Ovary (tissue), 7 donors: ENCODE measurements at regions not wholly inside any gene's neighbourhood (a gene's known extent, or its start where the extent isn't known, plus 50 kb on each side); places are given as distances from the start of the nearest gene placed in this dataset.
"Not testable (repeated sequence)": the region's sequence is repeated elsewhere in the genome, so short reads cannot be mapped to it uniquely, and the experiment has no call there.

ENCODE experiments used
- DNase-seq, 5 donors: peaks; one replicate each; pipeline ENCODE4 v3.0.0-alpha.2; 2019 to 2020
- H3K27ac ChIP-seq, 2 donors: fragments of 200-600 bp; one replicate each; pipeline versions ENCODE4 v1.5.1 to v1.8.0; 2019 to 2022
- H3K27me3 ChIP-seq: fragments of 200-600 bp; one replicate; pipeline ENCODE4 v1.8.0; 2022
- H3K36me3 ChIP-seq: fragments of 200-600 bp; sonication (generic); one replicate; pipeline ENCODE4 v1.5.1; 2019
- H3K4me1 ChIP-seq: one replicate; pipeline ENCODE4 v1.8.1; 2013; ENCODE audit warnings: mild to moderate bottlenecking, moderate library complexity; ENCODE audit not compliant: insufficient read depth
- H3K4me3 ChIP-seq: fragments of 200-600 bp; sonication (generic); one replicate; pipeline ENCODE4 v1.5.1; 2017
- H3K9me3 ChIP-seq, 2 donors: fragments of 200-600 bp in 1 of 2; sonication (generic) in 1 of 2; one replicate each; pipeline versions ENCODE4 v1.5.1 to v1.8.1; 2013 to 2019; ENCODE audit warnings: mild to moderate bottlenecking in 1 of 2, moderate library complexity in 1 of 2
- CTCF ChIP-seq, 3 donors: fragments of 450-650 bp in 2 of 3; fragments of 200-600 bp in 1 of 3; IDR thresholded peaks; one replicate each; pipeline versions ENCODE4 v1.5.1 to v1.8.0; 2016 to 2022; ENCODE audit warnings: antibody characterized with exemption in 3 of 3, mild to moderate bottlenecking in 1 of 3
- EP300 ChIP-seq: sonication (generic); formaldehyde crosslinking; IDR thresholded peaks from one replicate; pipeline ENCODE4 v1.6.1; 2017; ENCODE audit warnings: antibody characterized with exemption
- POLR2A ChIP-seq: fragments of 450-650 bp; IDR thresholded peaks from one replicate; pipeline ENCODE4 v1.6.1; 2017; ENCODE audit warnings: antibody characterized with exemption, mild to moderate bottlenecking, moderate library complexity
- WGBS, 3 donors: extraction: QIAGEN DNeasy Blood & Tissue Kit in 1 of 3; methylation state at CpG; one replicate each; pipeline versions ENCODE4 v1.1.5 to v1.1.7; 2013 to 2017; 5-methylcytosine and 5-hydroxymethylcytosine counted together
- intact Hi-C, 4 donors: fragments of 100-400 bp; cut with DNase I; formaldehyde crosslinking; loops; one replicate each; pipeline versions ENCODE4 v1.11.0 to v1.15.1; 2022 to 2023
- donor health status: DM: no; HTN: no; CAD: no; lungs with moderate emphysema.
- donor health status: DM: no; HTN: no; CAD: no.
- donor health status: Bipolar disorder and iron deficiency.
- donor health status: DM: no; HTN: no; CAD: no.
- donor health status: DM: yes; HTN: yes; CAD: no.

- Histone ChIP-seq H3K36me3 (no peaks in the 10 kb centered on the region), H3K9me3 (no peaks in the 10 kb centered on the region), H3K4me3 (no peak overlapping the region), H3K27me3 (no peaks in the 10 kb centered on the region), H3K4me1 (peaks cover 2% of the 10 kb centered on the region), H3K27ac (no peak overlapping the region)
- 86 to 91% (median 87%) methylated on average over 4 of the region's 4 CpGs for WGBS, 3 donors
- DNase-seq: no peak
- intact Hi-C loops: no loop called here
- TF ChIP-seq POLR2A: no peak
- TF ChIP-seq CTCF (IDR thresholded peaks at IDR 0.05): no peak
- TF ChIP-seq EP300: no peak
Measured at GRCh38 chr14:71762575-71762974, 169.7 kb upstream of the RGS6 start.

- H3K27ac ChIP-seq: no peak overlapping the region
- intact Hi-C loops: no loop called here
- no peak for DNase-seq
- no peak overlapping the region for H3K4me3 ChIP-seq
- TF ChIP-seq EP300 (no peak), CTCF (IDR thresholded peaks at IDR 0.05) (no peak), POLR2A (no peak)
- peaks cover 2% of the 10 kb centered on the region for H3K4me1 ChIP-seq
- 10 to 14% (median 11%) methylated on average over 9 of the region's 9 CpGs for WGBS, 3 donors
- no peaks in the 10 kb centered on the region for H3K36me3 ChIP-seq
- no peaks in the 10 kb centered on the region for H3K27me3 ChIP-seq
- H3K9me3 ChIP-seq: no peaks in the 10 kb centered on the region
Measured at GRCh38 chr14:71764701-71765382, 167.4 kb upstream of the RGS6 start.

GRCh38 chr14:71765505-71765904 is 166.7 kb upstream of the RGS6 start:
- H3K9me3 ChIP-seq: no peaks in the 10 kb centered on the region
- H3K27ac ChIP-seq: no peak overlapping the region
- no peaks in the 10 kb centered on the region for H3K27me3 ChIP-seq
- no peaks in the 10 kb centered on the region for H3K36me3 ChIP-seq
- TF ChIP-seq CTCF (IDR thresholded peaks at IDR 0.05) (no peak), EP300 (no peak), POLR2A (no peak)
- no peak for DNase-seq
- 48 to 62% (median 50%) methylated on average over 1 of the region's 1 CpG for whole genome bisulfite sequencing, 3 donors
- intact Hi-C loops: no loop called here
- H3K4me1 ChIP-seq: peaks cover 2% of the 10 kb centered on the region
- H3K4me3 ChIP-seq: no peak overlapping the region

GRCh38 chr14:71770431-71770830 is 161.8 kb upstream of the RGS6 start:
- H3K4me1 ChIP-seq: no peaks in the 10 kb centered on the region
- 74 to 82% (median 79%) methylated on average over 3 of the region's 3 CpGs for WGBS, 3 donors
- H3K4me3 ChIP-seq: no peak overlapping the region
- TF ChIP-seq POLR2A (no peak), EP300 (no peak), CTCF (IDR thresholded peaks at IDR 0.05) (no peak)
- H3K27me3 ChIP-seq: no peaks in the 10 kb centered on the region
- intact Hi-C loops: no loop called here
- H3K36me3 ChIP-seq: no peaks in the 10 kb centered on the region
- H3K27ac ChIP-seq: no peak overlapping the region
- no peaks in the 10 kb centered on the region for H3K9me3 ChIP-seq
- DNase-seq: no peak

DNA sequence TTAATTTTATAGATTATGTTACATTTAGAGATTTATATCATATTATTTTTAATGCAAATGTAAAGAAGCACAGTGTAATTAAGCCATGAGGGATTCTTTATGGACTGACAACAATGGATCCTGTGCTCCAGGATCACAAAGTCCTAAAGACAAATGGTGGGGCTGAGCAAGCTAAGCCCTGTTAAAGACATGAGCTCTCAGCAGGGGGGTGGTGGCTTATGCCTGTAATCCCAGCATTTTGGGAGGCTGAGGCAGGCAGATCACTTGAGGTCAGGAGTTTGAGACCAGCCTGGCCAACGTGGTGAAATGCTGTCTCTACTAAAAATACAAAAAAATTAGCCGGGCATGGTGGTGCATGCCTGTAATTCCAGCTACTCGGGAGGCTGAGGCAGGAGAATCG is 160.8 kb upstream of the RGS6 start:
- H3K36me3 ChIP-seq, H3K4me3 ChIP-seq, H3K27ac ChIP-seq, intact Hi-C loops, H3K4me1 ChIP-seq, DNase-seq, H3K27me3 ChIP-seq, H3K9me3 ChIP-seq: not testable (repeated sequence)
- WGBS, 3 donors: 85 to 89% (median 88%) methylated on average over 4 of the region's 4 CpGs

DNA sequence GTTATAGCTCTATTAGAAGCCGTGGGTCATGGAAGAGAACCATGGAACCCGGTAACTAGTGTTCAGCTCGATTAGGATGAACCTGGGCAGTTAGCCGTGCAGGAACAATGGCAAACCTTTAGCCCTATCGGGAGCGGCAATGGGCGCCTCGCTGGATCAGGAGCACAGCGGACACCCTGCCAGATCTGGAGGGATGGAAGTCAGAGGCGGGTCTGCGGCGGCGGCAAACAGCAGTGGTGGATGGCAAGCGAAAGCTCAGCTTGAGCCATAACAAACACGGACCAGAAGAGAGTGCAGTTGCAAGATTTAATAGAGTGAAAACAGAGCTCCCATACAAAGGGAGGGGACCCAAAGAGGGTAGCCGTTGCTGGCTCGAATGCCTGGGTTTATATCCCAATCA is 160.2 kb upstream of the RGS6 start:
- H3K4me3 ChIP-seq, intact Hi-C loops, H3K4me1 ChIP-seq, H3K27me3 ChIP-seq, H3K27ac ChIP-seq, DNase-seq, H3K36me3 ChIP-seq, H3K9me3 ChIP-seq: not testable (repeated sequence)
- WGBS, 3 donors: 87 to 92% (median 91%) methylated on average over 17 of the region's 17 CpGs
